ENCODE measurements at regions not wholly inside any gene's neighbourhood (a gene's known extent, or its start where the extent isn't known, plus 50 kb on each side); places are given as distances from the start of the nearest gene placed in this dataset.

GRCh38 chr6:2482773-2483172 is 237.4 kb upstream of the GMDS start:
- Histone ChIP-seq H3K9me2 (replicated peaks; ENCODE audit: control insufficient read depth, low read length) (no peaks in the 10 kb centered on the region), H3K36me3 (ENCODE audit: control insufficient read depth, low read length) (no peaks in the 10 kb centered on the region), H3K4me1 (ENCODE audit: control insufficient read depth, low read length) (no peaks in the 10 kb centered on the region), H3K79me2 (ENCODE audit: control insufficient read depth, low read length) (no peaks in the 10 kb centered on the region), H3F3A (ENCODE audit: control insufficient read depth, insufficient read depth) (no peaks in the 10 kb centered on the region), H3K9me3 (ENCODE audit: control insufficient read depth, insufficient read depth, low read length) (peaks cover 12% of the 10 kb centered on the region), H4K20me1 (ENCODE audit: control insufficient read depth, insufficient read depth, low read depth, low read length) (no peaks in the 10 kb centered on the region), H3K27me3 (ENCODE audit: control insufficient read depth, low read length) (0 out of 2 replicates have a peak, but pooled peaks cover 3% of the 10 kb centered on the region), H3K4me3 (ENCODE audit: low read length) (no peak overlapping the region), H3K27ac (ENCODE audit: low read depth, low read length) (no peak overlapping the region), H3K4me2 (ENCODE audit: low read length) (no peak overlapping the region)
- TF ChIP-seq EZH2phosphoT487 (IDR thresholded peaks at IDR 0.05; ENCODE audit: borderline replicate concordance, low read length): no peak
- TF ChIP-seq, protein P1, sequence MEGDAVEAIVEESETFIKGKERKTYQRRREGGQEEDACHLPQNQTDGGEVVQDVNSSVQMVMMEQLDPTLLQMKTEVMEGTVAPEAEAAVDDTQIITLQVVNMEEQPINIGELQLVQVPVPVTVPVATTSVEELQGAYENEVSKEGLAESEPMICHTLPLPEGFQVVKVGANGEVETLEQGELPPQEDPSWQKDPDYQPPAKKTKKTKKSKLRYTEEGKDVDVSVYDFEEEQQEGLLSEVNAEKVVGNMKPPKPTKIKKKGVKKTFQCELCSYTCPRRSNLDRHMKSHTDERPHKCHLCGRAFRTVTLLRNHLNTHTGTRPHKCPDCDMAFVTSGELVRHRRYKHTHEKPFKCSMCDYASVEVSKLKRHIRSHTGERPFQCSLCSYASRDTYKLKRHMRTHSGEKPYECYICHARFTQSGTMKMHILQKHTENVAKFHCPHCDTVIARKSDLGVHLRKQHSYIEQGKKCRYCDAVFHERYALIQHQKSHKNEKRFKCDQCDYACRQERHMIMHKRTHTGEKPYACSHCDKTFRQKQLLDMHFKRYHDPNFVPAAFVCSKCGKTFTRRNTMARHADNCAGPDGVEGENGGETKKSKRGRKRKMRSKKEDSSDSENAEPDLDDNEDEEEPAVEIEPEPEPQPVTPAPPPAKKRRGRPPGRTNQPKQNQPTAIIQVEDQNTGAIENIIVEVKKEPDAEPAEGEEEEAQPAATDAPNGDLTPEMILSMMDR (IDR thresholded peaks at IDR 0.05; ENCODE audit: low read depth, low read length, poor library complexity, severe bottlenecking): peak; percentile 49

DNA sequence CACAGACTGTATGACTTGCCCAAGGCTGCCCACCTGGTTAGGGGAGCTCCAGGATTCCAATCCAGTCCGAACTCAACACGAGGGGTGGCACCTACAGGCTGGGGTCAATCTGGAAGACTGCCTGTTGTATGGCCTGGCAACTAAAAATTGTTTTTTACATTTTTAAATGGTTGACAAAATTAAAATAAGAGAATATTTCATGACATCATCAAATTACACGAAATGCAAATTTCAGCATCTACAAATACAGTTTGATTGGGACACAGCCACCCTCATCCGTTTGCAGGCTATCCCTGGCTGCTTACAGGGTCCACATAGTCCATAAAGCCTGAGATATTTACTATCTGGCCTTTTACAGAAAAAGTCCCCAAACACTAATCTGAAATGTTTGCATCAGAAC is 235.9 kb upstream of the GMDS start:
- Histone ChIP-seq H3K9me2 (replicated peaks; ENCODE audit: control insufficient read depth, low read length) (no peaks in the 10 kb centered on the region), H4K20me1 (ENCODE audit: control insufficient read depth, insufficient read depth, low read depth, low read length) (no peaks in the 10 kb centered on the region), H3K36me3 (ENCODE audit: control insufficient read depth, low read length) (no peaks in the 10 kb centered on the region), H3K79me2 (ENCODE audit: control insufficient read depth, low read length) (no peaks in the 10 kb centered on the region), H3K27me3 (ENCODE audit: control insufficient read depth, low read length) (no peaks in the 10 kb centered on the region), H3F3A (ENCODE audit: control insufficient read depth, insufficient read depth) (no peaks in the 10 kb centered on the region), H3K27ac (ENCODE audit: low read depth, low read length) (no peak overlapping the region), H3K9me3 (ENCODE audit: control insufficient read depth, insufficient read depth, low read length) (peaks cover 12% of the 10 kb centered on the region), H3K4me3 (ENCODE audit: low read length) (no peak overlapping the region), H3K4me2 (ENCODE audit: low read length) (no peak overlapping the region), H3K4me1 (ENCODE audit: control insufficient read depth, low read length) (no peaks in the 10 kb centered on the region)
- no peak for TF ChIP-seq EZH2phosphoT487 (IDR thresholded peaks at IDR 0.05; ENCODE audit: borderline replicate concordance, low read length)
- TF ChIP-seq, protein P1 (IDR thresholded peaks at IDR 0.05; ENCODE audit: low read depth, low read length, poor library complexity, severe bottlenecking): no peak

- no peak for TF ChIP-seq EZH2phosphoT487 (IDR thresholded peaks at IDR 0.05; ENCODE audit: borderline replicate concordance, low read length)
- TF ChIP-seq, protein P1 (IDR thresholded peaks at IDR 0.05; ENCODE audit: low read depth, low read length, poor library complexity, severe bottlenecking): no peak
- Histone ChIP-seq H3K9me3 (ENCODE audit: control insufficient read depth, insufficient read depth, low read length) (peaks cover 12% of the 10 kb centered on the region), H3K4me2 (ENCODE audit: low read length) (no peak overlapping the region)
Observed at GRCh38 chr6:2480267-2480966, 235.0 kb upstream of the GMDS start.

More at GRCh38 chr6:2480267-2480966, 235.0 kb upstream of the GMDS start:
- no peaks in the 10 kb centered on the region for H3K9me2 ChIP-seq (replicated peaks; ENCODE audit: control insufficient read depth, low read length)
- no peaks in the 10 kb centered on the region for H3K36me3 ChIP-seq (ENCODE audit: control insufficient read depth, low read length)
- no peak overlapping the region for H3K4me3 ChIP-seq (ENCODE audit: low read length)
- H3K27ac ChIP-seq (ENCODE audit: low read depth, low read length): no peak overlapping the region
- H3F3A ChIP-seq (ENCODE audit: control insufficient read depth, insufficient read depth): no peaks in the 10 kb centered on the region
- H4K20me1 ChIP-seq (ENCODE audit: control insufficient read depth, insufficient read depth, low read depth, low read length): no peaks in the 10 kb centered on the region
- H3K4me1 ChIP-seq (ENCODE audit: control insufficient read depth, low read length): no peaks in the 10 kb centered on the region
- no peaks in the 10 kb centered on the region for H3K79me2 ChIP-seq (ENCODE audit: control insufficient read depth, low read length)
- H3K27me3 ChIP-seq (ENCODE audit: control insufficient read depth, low read length): no peaks in the 10 kb centered on the region

Measured in DOHH2 (cell line).